Gastroesophageal sphincter (tissue), 3 donors: ENCODE measurements at regions not wholly inside any gene's neighbourhood (a gene's known extent, or its start where the extent isn't known, plus 50 kb on each side); places are given as distances from the start of the nearest gene placed in this dataset.

Source experiments
- CTCF ChIP-seq, 4 experiments: fragments of 200-600 bp in 2 of 4; fragments of 450-650 bp in 2 of 4; sonication (generic) in 1 of 4; IDR thresholded peaks; one replicate each; pipeline ENCODE4 v1.5.1; 2017 to 2019; ENCODE audit warnings: antibody characterized with exemption in 4 of 4, mild to moderate bottlenecking in 2 of 4, moderate library complexity in 2 of 4
- POLR2A ChIP-seq, 2 donors: fragments of 450-650 bp; IDR thresholded peaks; one replicate each; pipeline ENCODE4 v1.6.1; 2017; ENCODE audit warnings: antibody characterized with exemption in 2 of 2, mild to moderate bottlenecking in 2 of 2, moderate library complexity in 1 of 2

GRCh38 chr7:115081772-115082171 lies 159.9 kb downstream of the MDFIC start:
- TF ChIP-seq CTCF (IDR thresholded peaks at IDR 0.05) = no peak
- no peak for TF ChIP-seq POLR2A (IDR thresholded peaks at IDR 0.05)
